DMS53 treated with DMSO at 0.1 percent for 48 hours (cell line): ENCODE measurements at regions not wholly inside any gene's neighbourhood (a gene's known extent, or its start where the extent isn't known, plus 50 kb on each side); places are given as distances from the start of the nearest gene placed in this dataset.

Experiments
- DNase-seq: peaks from one replicate; lab custom pipeline; 2025; ENCODE audit not compliant: unreplicated experiment; lab: John Stamatoyannopoulos, UW

- no peak for DNase-seq
Measured at GRCh38 chr20:39378776-39379175, 416.6 kb downstream of the DHX35 start.

DNA sequence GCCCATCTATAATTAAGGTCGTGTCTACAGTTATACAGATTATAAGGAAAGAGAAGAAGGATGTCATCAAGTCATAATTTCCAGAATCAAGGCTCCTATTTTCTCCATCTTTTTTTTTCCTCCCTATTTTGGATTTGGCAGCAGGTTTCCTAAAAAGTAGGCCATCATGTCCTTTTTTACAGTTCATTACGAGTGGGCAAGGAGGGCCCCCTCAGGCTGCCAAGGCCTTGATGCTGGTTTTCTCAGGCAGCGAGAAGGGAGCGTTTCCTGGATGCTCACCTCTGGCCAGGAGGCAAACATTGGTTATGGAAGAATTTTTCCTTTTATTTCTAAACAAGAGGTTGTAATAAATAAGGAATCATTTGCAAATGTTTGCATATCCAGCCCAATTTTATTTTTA, 414.6 kb downstream of the DHX35 start:
- DNase-seq: no peak

DNA sequence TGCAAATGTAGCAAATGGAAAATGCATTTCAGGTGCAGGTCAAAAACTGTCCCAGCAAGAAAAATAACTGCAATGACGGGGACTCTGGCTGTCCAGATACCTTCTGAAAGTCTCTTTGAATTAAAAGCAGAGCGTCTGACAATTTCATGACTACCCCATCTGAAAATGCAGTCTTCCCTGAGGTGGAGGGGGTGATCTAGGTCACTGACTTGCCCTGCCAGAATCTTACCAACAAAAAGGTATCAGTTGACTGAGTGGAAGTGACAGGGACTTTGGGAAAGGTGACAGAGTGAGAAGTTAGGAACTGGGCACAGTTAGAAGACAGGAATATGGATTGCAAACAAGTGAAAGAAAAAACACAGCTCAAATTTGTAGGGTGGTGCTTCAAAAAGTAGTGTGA, 402.2 kb downstream of the DHX35 start:
- no peak for DNase-seq

DNA sequence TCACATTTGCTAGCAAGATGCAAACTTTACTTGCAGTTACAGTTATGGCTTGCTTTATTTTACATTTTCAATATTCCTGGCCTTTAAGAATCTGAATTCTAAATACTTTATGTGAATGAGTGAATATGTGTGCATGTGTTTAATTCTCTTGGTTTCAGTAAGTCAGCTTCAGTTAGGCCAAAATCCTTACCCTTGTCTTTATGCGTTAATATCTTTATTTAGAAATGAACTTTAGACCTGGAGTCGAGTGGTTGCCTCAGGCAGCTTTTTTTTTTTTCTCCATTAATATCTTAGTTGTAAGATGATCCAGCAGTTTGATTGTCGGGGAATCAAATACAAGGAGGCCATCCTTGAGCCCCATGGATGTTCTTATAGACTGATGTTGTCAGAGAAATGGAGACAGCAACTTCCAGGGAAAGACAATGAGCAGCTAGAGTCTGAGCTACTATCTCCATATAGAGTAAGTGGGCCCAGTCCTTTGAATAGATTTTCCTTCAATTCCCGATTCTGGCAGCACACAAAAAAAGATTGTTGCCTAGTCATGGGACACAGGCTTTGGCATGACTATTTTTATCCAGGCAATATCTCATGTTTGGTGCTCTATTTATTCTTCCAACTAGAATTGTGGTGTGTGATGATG, 398.0 kb downstream of the DHX35 start:
- DNase-seq: no peak

- DNase-seq: no peak
Measured at GRCh38 chr20:39358052-39358451, 395.9 kb downstream of the DHX35 start.

DNA sequence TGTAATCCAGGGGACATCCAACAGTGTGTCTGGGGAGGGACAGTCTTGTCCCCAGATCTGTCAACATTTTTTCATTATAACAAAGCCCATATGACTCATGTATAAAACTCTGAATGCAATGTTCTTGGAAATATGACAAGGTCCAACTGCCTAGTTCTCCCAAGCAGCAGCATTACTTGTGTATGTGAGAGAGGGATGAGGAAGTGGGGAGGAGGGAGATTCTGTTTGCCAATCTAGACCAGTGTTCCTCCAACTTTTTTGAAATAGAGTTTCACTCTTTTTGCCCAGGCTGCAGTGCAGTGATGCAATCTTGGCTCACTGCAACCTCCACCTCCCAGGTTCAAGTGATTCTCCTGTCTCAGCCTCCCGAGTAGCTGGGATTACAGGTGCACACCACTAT, 394.8 kb downstream of the DHX35 start:
- no peak for DNase-seq

- no peak for DNase-seq
Measured at GRCh38 chr20:39349240-39349639, 387.1 kb downstream of the DHX35 start.

DNA sequence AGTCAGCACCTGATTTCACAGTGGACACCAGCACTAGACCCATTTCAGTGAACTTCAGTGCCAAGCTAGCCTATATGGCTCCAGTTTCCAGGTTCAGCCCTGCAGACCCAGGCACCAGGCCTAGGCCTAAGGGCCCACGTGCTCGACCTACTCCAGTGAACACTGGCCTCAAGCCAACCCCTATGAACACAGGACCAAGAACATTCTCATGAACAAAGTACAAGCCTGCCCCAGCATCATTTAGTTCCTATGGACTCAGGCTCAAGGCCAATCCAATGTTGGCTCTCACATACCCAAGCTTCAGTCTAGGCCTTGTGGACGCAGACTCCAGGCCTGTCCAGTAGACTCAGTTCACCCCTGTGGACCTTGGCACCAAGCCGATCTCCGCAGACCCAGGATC, 385.5 kb downstream of the DHX35 start:
- DNase-seq: no peak

- DNase-seq: no peak
Measured at GRCh38 chr20:39342463-39342862, 380.3 kb downstream of the DHX35 start.

- no peak for DNase-seq
Measured at GRCh38 chr20:39338469-39339376, 376.6 kb downstream of the DHX35 start.

DNA sequence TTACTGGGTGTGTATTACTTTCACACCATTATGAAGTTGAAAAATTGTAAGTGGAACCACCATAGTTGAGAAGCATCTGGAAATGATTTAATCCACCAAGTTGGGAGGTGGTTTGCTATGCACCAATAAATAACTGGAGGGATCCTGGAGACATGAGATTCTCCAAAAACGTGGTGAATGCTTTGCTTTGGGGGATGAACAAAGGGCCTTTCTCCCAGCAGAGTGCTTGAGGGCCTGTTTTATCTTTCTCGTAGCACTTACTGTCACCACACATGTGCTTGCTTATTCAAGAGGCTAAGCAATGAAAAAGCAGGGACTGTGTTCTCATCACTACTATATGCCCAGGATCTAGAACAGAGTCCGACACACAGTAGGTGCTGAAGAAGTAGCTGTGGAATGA, 371.1 kb downstream of the DHX35 start:
- DNase-seq: no peak

- no peak for DNase-seq
Measured at GRCh38 chr20:39328347-39328746, 366.2 kb downstream of the DHX35 start.

GRCh38 chr20:39326050-39326449, 363.9 kb downstream of the DHX35 start:
- no peak for DNase-seq

DNA sequence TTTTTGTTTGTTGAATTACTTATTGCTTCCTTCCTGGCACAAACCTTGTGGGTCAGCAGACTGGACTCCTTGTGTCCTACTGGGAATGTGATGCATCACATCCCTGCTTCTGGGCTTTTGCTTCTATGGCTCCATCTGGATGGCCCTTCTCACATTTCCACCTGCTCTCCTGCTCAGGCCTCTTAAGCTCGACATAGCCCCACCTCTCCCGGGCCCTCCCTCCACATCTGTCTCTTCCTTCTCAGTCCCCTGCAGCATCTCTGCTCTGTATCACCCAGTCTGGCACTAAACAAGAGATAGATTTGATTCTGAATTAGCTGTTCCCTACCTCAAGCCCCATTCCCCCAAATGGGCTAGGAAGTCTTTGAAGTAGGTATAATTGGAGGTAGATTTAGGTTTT, 356.8 kb downstream of the DHX35 start:
- no peak for DNase-seq

DNA sequence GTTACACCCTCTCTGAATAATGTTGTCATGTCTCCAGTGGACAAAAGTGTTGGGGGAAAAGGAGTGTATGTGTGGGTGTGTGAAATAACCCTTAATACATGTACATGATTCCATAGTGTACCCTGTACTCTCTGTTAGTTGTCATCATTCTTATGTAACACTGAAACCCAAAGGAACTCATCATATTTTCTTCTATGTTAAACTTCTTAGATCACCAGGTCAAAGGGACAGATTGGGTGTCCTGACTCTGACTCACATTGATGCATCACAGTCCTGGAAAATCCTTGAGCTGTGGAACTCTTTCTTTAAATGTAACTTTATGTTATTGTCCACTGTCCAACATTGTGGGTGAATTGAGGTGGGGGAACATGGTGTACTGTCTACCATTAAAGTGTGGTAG, 350.5 kb downstream of the DHX35 start:
- no peak for DNase-seq

GRCh38 chr20:39311851-39312506, 349.8 kb downstream of the DHX35 start:
- no peak for DNase-seq

GRCh38 chr20:39310363-39310995, 348.3 kb downstream of the DHX35 start:
- no peak for DNase-seq

GRCh38 chr20:39309458-39309857, 347.3 kb downstream of the DHX35 start:
- DNase-seq: no peak

DNA sequence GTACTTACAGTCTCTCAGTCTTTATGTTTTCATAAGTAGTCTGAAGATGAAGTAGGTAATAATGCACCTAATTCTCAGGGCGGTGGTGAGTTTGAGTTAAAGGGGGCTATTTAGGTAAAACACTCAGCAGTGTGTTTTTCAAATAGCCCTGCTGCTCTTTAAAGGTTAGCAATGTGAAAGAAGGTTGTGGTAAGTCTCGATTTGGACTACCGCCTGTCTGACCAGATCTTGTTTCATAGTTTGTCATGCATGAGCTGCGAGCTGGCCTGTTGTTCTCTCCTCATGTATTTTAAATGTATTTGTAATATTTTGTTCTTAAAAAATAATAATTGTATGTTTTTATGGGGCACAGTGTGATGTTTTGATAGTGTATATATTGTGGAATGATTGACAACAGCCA, 340.2 kb downstream of the DHX35 start:
- DNase-seq: no peak

DNA sequence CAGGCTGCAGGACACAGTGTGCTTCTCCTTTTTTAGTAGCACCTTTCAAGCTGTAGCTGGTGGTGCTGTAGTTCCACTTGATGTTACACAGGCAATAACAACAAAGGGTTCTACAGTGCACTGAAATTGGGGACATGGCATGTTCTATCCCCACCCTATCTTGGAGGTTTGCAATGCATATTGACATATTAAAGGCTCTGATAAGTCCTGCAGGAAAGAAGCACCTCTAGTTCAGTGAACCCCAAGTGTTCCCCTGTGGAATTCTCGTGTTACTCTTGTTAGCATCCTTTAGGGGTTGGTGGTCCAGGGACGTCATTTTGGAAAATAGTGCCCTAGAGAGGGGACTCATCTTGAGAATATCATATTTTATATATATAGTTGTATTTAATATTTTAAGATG, 337.6 kb downstream of the DHX35 start:
- DNase-seq: no peak
